DND-41 (cell line): ENCODE measurements at regions not wholly inside any gene's neighbourhood (a gene's known extent, or its start where the extent isn't known, plus 50 kb on each side); places are given as distances from the start of the nearest gene placed in this dataset.

Experiments
- CTCF ChIP-seq: IDR thresholded peaks from 2 replicates; pipeline ENCODE4 v1.5.1; 2012; ENCODE audit warnings: borderline replicate concordance, low read length, moderate library complexity, mild to moderate bottlenecking; ENCODE audit not compliant: poor library complexity, severe bottlenecking; ENCODE audit errors: extremely low read depth
- EZH2 ChIP-seq: IDR thresholded peaks from 3 replicates; pipeline ENCODE4 v1.6.1; 2012; ENCODE audit warnings: borderline replicate concordance, low read depth, mild to moderate bottlenecking, moderate library complexity, low read length, inconsistent platforms; ENCODE audit not compliant: severe bottlenecking

- TF ChIP-seq CTCF (no peak), EZH2 (no peak)
Measured at GRCh38 chr2:8244639-8245038, 437.2 kb upstream of the ID2 start.
